Ascending aorta (tissue), 2 donors: ENCODE measurements at regions not wholly inside any gene's neighbourhood (a gene's known extent, or its start where the extent isn't known, plus 50 kb on each side); places are given as distances from the start of the nearest gene placed in this dataset.

Experiments
- DNase-seq, 2 donors: peaks; one replicate each; pipeline ENCODE4 v3.0.0-alpha.2; 2019; ENCODE audit warnings: low spot score in 2 of 2
- H3K27ac ChIP-seq, 2 donors: fragments of 200-600 bp; sonication (generic); one replicate each; pipeline ENCODE4 v1.5.1; 2016 to 2017; ENCODE audit warnings: mild to moderate bottlenecking in 1 of 2
- H3K27me3 ChIP-seq: fragments of 200-600 bp; sonication (generic); one replicate; pipeline ENCODE4 v1.5.1; 2017
- H3K36me3 ChIP-seq, 2 donors: fragments of 200-600 bp; sonication (generic); one replicate each; pipeline ENCODE4 v1.5.1; 2016
- H3K4me1 ChIP-seq, 2 donors: fragments of 200-600 bp; sonication (generic); one replicate each; pipeline ENCODE4 v1.5.1; 2016 to 2017; ENCODE audit warnings: mild to moderate bottlenecking in 1 of 2
- H3K4me3 ChIP-seq, 2 donors: fragments of 200-600 bp; sonication (generic); one replicate each; pipeline ENCODE4 v1.5.1; 2016 to 2017; ENCODE audit warnings: mild to moderate bottlenecking in 1 of 2
- H3K9me3 ChIP-seq, 2 donors: fragments of 200-600 bp; sonication (generic); one replicate each; pipeline ENCODE4 v1.5.1; 2016
- CTCF ChIP-seq, 3 experiments: fragments of 200-600 bp in 2 of 3; fragments of 450-650 bp in 1 of 3; sonication (generic) in 2 of 3; IDR thresholded peaks; one replicate each; pipeline ENCODE4 v1.5.1; 2016 to 2019; ENCODE audit warnings: antibody characterized with exemption in 3 of 3, mild to moderate bottlenecking in 1 of 3, moderate library complexity in 1 of 3
- intact Hi-C: fragments of 100-400 bp; cut with DNase I; formaldehyde crosslinking; loops from one replicate; pipeline ENCODE4 v1.15.1; 2023

GRCh38 chr4:67161311-67161710 lies 384.0 kb downstream of the CENPC start:
- no peak overlapping the region for H3K27ac ChIP-seq
- no peaks in the 10 kb centered on the region for H3K36me3 ChIP-seq
- DNase-seq = no peak
- intact Hi-C loops = no loop called here
- H3K4me3 ChIP-seq = no peak overlapping the region
- H3K27me3 ChIP-seq = no peaks in the 10 kb centered on the region
- H3K9me3 ChIP-seq = no peaks in the 10 kb centered on the region
- no peaks in the 10 kb centered on the region for H3K4me1 ChIP-seq
- no peak for TF ChIP-seq CTCF (IDR thresholded peaks at IDR 0.05)

GRCh38 chr4:67160394-67160793 lies 384.9 kb downstream of the CENPC start:
- no peak overlapping the region for H3K27ac ChIP-seq
- H3K4me1 ChIP-seq = no peaks in the 10 kb centered on the region
- H3K9me3 ChIP-seq = no peaks in the 10 kb centered on the region
- no peak for TF ChIP-seq CTCF (IDR thresholded peaks at IDR 0.05)
- intact Hi-C loops = no loop called here
- H3K27me3 ChIP-seq = no peaks in the 10 kb centered on the region
- H3K4me3 ChIP-seq = no peak overlapping the region
- H3K36me3 ChIP-seq = no peaks in the 10 kb centered on the region
- DNase-seq = no peak

- no peaks in the 10 kb centered on the region for H3K27me3 ChIP-seq
- TF ChIP-seq CTCF (IDR thresholded peaks at IDR 0.05) = no peak
- H3K27ac ChIP-seq = no peak overlapping the region
- no peaks in the 10 kb centered on the region for H3K36me3 ChIP-seq
- no peak for DNase-seq
- H3K4me1 ChIP-seq = no peaks in the 10 kb centered on the region
- no peaks in the 10 kb centered on the region for H3K9me3 ChIP-seq
- intact Hi-C loops = no loop called here
- no peak overlapping the region for H3K4me3 ChIP-seq
Measured at GRCh38 chr4:67158666-67159065, 386.6 kb downstream of the CENPC start.

GRCh38 chr4:67152976-67153375 lies 392.3 kb downstream of the CENPC start:
- no peaks in the 10 kb centered on the region for H3K36me3 ChIP-seq
- intact Hi-C loops = no loop called here

GRCh38 chr4:67151376-67152343 lies 393.6 kb downstream of the CENPC start:
- Histone ChIP-seq H3K27ac (no peak overlapping the region), H3K36me3 (no peaks in the 10 kb centered on the region), H3K4me3 (no peak overlapping the region), H3K9me3 (no peaks in the 10 kb centered on the region), H3K4me1 (no peaks in the 10 kb centered on the region), H3K27me3 (no peaks in the 10 kb centered on the region)
- no peak for DNase-seq
- intact Hi-C loops = no loop called here
- TF ChIP-seq CTCF (IDR thresholded peaks at IDR 0.05) = no peak

More at GRCh38 chr4:67152976-67153375, 392.3 kb downstream of the CENPC start:
- Histone ChIP-seq H3K9me3 (no peaks in the 10 kb centered on the region), H3K27me3 (no peaks in the 10 kb centered on the region), H3K4me3 (no peak overlapping the region), H3K27ac (no peak overlapping the region), H3K4me1 (no peaks in the 10 kb centered on the region)
- TF ChIP-seq CTCF (IDR thresholded peaks at IDR 0.05) = no peak
- no peak for DNase-seq
